ENCODE measurements at regions not wholly inside any gene's neighbourhood (a gene's known extent, or its start where the extent isn't known, plus 50 kb on each side); places are given as distances from the start of the nearest gene placed in this dataset.

GRCh38 chr5:2240118-2240904, 357.6 kb upstream of the IRX4 start:
- peaks cover 28% of the 10 kb centered on the region for H3K9me3 Mint-ChIP-seq

GRCh38 chr5:2239201-2239910, 356.6 kb upstream of the IRX4 start:
- H3K4me1 Mint-ChIP-seq, result no peaks in the 10 kb centered on the region
- no peak overlapping the region for H3K4me3 Mint-ChIP-seq
- H3K36me3 Mint-ChIP-seq, result no peaks in the 10 kb centered on the region
- no peak for DNase-seq (ENCODE audit: low spot score in 2 of 2, unreplicated experiment in 2 of 2)
- H3K27ac Mint-ChIP-seq, result no peak overlapping the region
- H3K27me3 Mint-ChIP-seq (ENCODE audit: low read depth), result peaks cover 9% of the 10 kb centered on the region
- TF ChIP-seq CTCF (IDR thresholded peaks at IDR 0.05; ENCODE audit: unreplicated experiment), result no peak
- peaks cover 34% of the 10 kb centered on the region for H3K9me3 Mint-ChIP-seq

More at GRCh38 chr5:2240118-2240904, 357.6 kb upstream of the IRX4 start:
- H3K4me1 Mint-ChIP-seq, result no peaks in the 10 kb centered on the region
- no peak for TF ChIP-seq CTCF (IDR thresholded peaks at IDR 0.05; ENCODE audit: unreplicated experiment)
- DNase-seq (ENCODE audit: low spot score in 2 of 2, unreplicated experiment in 2 of 2), result no peak
- no peaks in the 10 kb centered on the region for H3K36me3 Mint-ChIP-seq
- H3K27ac Mint-ChIP-seq, result no peak overlapping the region
- H3K4me3 Mint-ChIP-seq, result no peak overlapping the region
- H3K27me3 Mint-ChIP-seq (ENCODE audit: low read depth), result peaks cover 9% of the 10 kb centered on the region

GRCh38 chr5:2238732-2239131, 356.0 kb upstream of the IRX4 start:
- Mint-ChIP-seq H3K9me3 (peaks cover 40% of the 10 kb centered on the region), H3K36me3 (no peaks in the 10 kb centered on the region), H3K27ac (no peak overlapping the region), H3K4me1 (no peaks in the 10 kb centered on the region), H3K27me3 (ENCODE audit: low read depth) (peaks cover 8% of the 10 kb centered on the region), H3K4me3 (no peak overlapping the region)
- TF ChIP-seq CTCF (IDR thresholded peaks at IDR 0.05; ENCODE audit: unreplicated experiment), result no peak
- no peak for DNase-seq (ENCODE audit: low spot score in 2 of 2, unreplicated experiment in 2 of 2)

GRCh38 chr5:2227433-2227832, 344.7 kb upstream of the IRX4 start:
- no peak for TF ChIP-seq CTCF (IDR thresholded peaks at IDR 0.05; ENCODE audit: unreplicated experiment)
- Mint-ChIP-seq H3K4me1 (no peaks in the 10 kb centered on the region), H3K27ac (no peak overlapping the region), H3K27me3 (ENCODE audit: low read depth) (peaks cover 54% of the 10 kb centered on the region), H3K9me3 (no peaks in the 10 kb centered on the region), H3K4me3 (no peak overlapping the region), H3K36me3 (no peaks in the 10 kb centered on the region)
- no peak for DNase-seq (ENCODE audit: low spot score in 2 of 2, unreplicated experiment in 2 of 2)

- peaks cover 50% of the 10 kb centered on the region for H3K27me3 Mint-ChIP-seq (ENCODE audit: low read depth)
- no peak overlapping the region for H3K4me3 Mint-ChIP-seq
- TF ChIP-seq CTCF (IDR thresholded peaks at IDR 0.05; ENCODE audit: unreplicated experiment), result no peak
- peaks cover 1% of the 10 kb centered on the region for H3K9me3 Mint-ChIP-seq
- no peaks in the 10 kb centered on the region for H3K36me3 Mint-ChIP-seq
- no peak for DNase-seq (ENCODE audit: low spot score in 2 of 2, unreplicated experiment in 2 of 2)
- no peak overlapping the region for H3K27ac Mint-ChIP-seq
- H3K4me1 Mint-ChIP-seq, result no peaks in the 10 kb centered on the region
Measured at GRCh38 chr5:2224689-2225088, 342.0 kb upstream of the IRX4 start.
